ACC112 (cell line): ENCODE measurements at regions not wholly inside any gene's neighbourhood (a gene's known extent, or its start where the extent isn't known, plus 50 kb on each side); places are given as distances from the start of the nearest gene placed in this dataset.

ENCODE experiments used
- H2AFZ ChIP-seq: fragments of 200-600 bp; sonication (generic); one replicate; pipeline ENCODE4 v1.6.0; 2017; ENCODE audit warnings: antibody characterized with exemption, low read length; ENCODE audit not compliant: unreplicated experiment
- H3K27ac ChIP-seq: fragments of 200-600 bp; sonication (generic); 2 replicates; pipeline ENCODE4 v1.5.1; 2014; ENCODE audit warnings: low read depth, mild to moderate bottlenecking, antibody characterized with exemption, low read length, moderate library complexity
- H3K27me3 ChIP-seq: fragments of 200-600 bp; sonication (generic); 2 replicates; pipeline ENCODE4 v1.6.1; 2014; ENCODE audit warnings: mild to moderate bottlenecking, antibody characterized with exemption, low read length, moderate library complexity, mixed read lengths; ENCODE audit not compliant: insufficient read depth
- H3K36me3 ChIP-seq: fragments of 200-600 bp; sonication (generic); 2 replicates; pipeline ENCODE4 v1.6.1; 2016; ENCODE audit warnings: mild to moderate bottlenecking, antibody characterized with exemption, low read length, moderate library complexity, mixed read lengths; ENCODE audit not compliant: insufficient read depth
- H3K4me1 ChIP-seq: fragments of 200-600 bp; sonication (generic); one replicate; pipeline ENCODE4 v1.6.1; 2016; ENCODE audit warnings: low read length, mixed read lengths; ENCODE audit not compliant: insufficient read depth, unreplicated experiment, control insufficient read depth
- H3K4me3 ChIP-seq: fragments of 200-600 bp; sonication (generic); 2 replicates; pipeline ENCODE4 v1.5.1; 2014; ENCODE audit warnings: mild to moderate bottlenecking, low read depth, low read length
- H3K79me2 ChIP-seq: fragments of 200-600 bp; sonication (generic); one replicate; pipeline ENCODE4 v1.6.0; 2016; ENCODE audit warnings: low read length; ENCODE audit not compliant: control insufficient read depth, unreplicated experiment, insufficient read depth

- Histone ChIP-seq H3K27me3 (no peaks in the 10 kb centered on the region), H2AFZ (no peak overlapping the region), H3K4me1 (no peaks in the 10 kb centered on the region), H3K4me3 (no peak overlapping the region), H3K36me3 (no peaks in the 10 kb centered on the region), H3K79me2 (no peaks in the 10 kb centered on the region), H3K27ac (no peak overlapping the region)
Observed at GRCh38 chr18:64893349-64893748, 744.5 kb upstream of the LINC00305 start.

- Histone ChIP-seq H3K27ac (no peak overlapping the region), H2AFZ (no peak overlapping the region), H3K27me3 (no peaks in the 10 kb centered on the region), H3K36me3 (no peaks in the 10 kb centered on the region), H3K79me2 (no peaks in the 10 kb centered on the region), H3K4me3 (no peak overlapping the region), H3K4me1 (no peaks in the 10 kb centered on the region)
Observed at GRCh38 chr18:64888956-64889355, 740.1 kb upstream of the LINC00305 start.

GRCh38 chr18:64886995-64887394 is 738.1 kb upstream of the LINC00305 start:
- Histone ChIP-seq H3K27ac (no peak overlapping the region), H3K27me3 (no peaks in the 10 kb centered on the region), H3K36me3 (no peaks in the 10 kb centered on the region), H3K79me2 (no peaks in the 10 kb centered on the region), H2AFZ (no peak overlapping the region), H3K4me3 (no peak overlapping the region), H3K4me1 (no peaks in the 10 kb centered on the region)

GRCh38 chr18:64882896-64883295 is 734.0 kb upstream of the LINC00305 start:
- no peak overlapping the region for H2AFZ ChIP-seq
- no peak overlapping the region for H3K27ac ChIP-seq
- H3K4me3 ChIP-seq: no peak overlapping the region
- H3K27me3 ChIP-seq: no peaks in the 10 kb centered on the region
- no peaks in the 10 kb centered on the region for H3K4me1 ChIP-seq
- H3K36me3 ChIP-seq: no peaks in the 10 kb centered on the region
- no peaks in the 10 kb centered on the region for H3K79me2 ChIP-seq

GRCh38 chr18:64876833-64877232 is 727.9 kb upstream of the LINC00305 start:
- no peak overlapping the region for H2AFZ ChIP-seq
- H3K4me3 ChIP-seq: no peak overlapping the region
- H3K79me2 ChIP-seq: no peaks in the 10 kb centered on the region

GRCh38 chr18:64872710-64873458 is 724.0 kb upstream of the LINC00305 start:
- H3K4me3 ChIP-seq: no peak overlapping the region

More at GRCh38 chr18:64876833-64877232, 727.9 kb upstream of the LINC00305 start:
- no peaks in the 10 kb centered on the region for H3K4me1 ChIP-seq
- no peaks in the 10 kb centered on the region for H3K36me3 ChIP-seq
- H3K27ac ChIP-seq: no peak overlapping the region
- no peaks in the 10 kb centered on the region for H3K27me3 ChIP-seq

GRCh38 chr18:64854112-64854511 is 705.2 kb upstream of the LINC00305 start:
- no peaks in the 10 kb centered on the region for H3K79me2 ChIP-seq
- no peak overlapping the region for H3K4me3 ChIP-seq
- no peaks in the 10 kb centered on the region for H3K4me1 ChIP-seq
- no peaks in the 10 kb centered on the region for H3K27me3 ChIP-seq
- no peak overlapping the region for H3K27ac ChIP-seq
- H2AFZ ChIP-seq: no peak overlapping the region
- no peaks in the 10 kb centered on the region for H3K36me3 ChIP-seq

More at GRCh38 chr18:64872710-64873458, 724.0 kb upstream of the LINC00305 start:
- no peaks in the 10 kb centered on the region for H3K79me2 ChIP-seq
- no peak overlapping the region for H2AFZ ChIP-seq
- H3K27me3 ChIP-seq: no peaks in the 10 kb centered on the region
- no peaks in the 10 kb centered on the region for H3K36me3 ChIP-seq
- H3K27ac ChIP-seq: no peak overlapping the region
- no peaks in the 10 kb centered on the region for H3K4me1 ChIP-seq

- H3K27ac ChIP-seq: no peak overlapping the region
- no peaks in the 10 kb centered on the region for H3K4me1 ChIP-seq
- H3K79me2 ChIP-seq: no peaks in the 10 kb centered on the region
- no peak overlapping the region for H2AFZ ChIP-seq
- no peaks in the 10 kb centered on the region for H3K27me3 ChIP-seq
- H3K36me3 ChIP-seq: no peaks in the 10 kb centered on the region
- no peak overlapping the region for H3K4me3 ChIP-seq
Observed at GRCh38 chr18:64852281-64852680, 703.4 kb upstream of the LINC00305 start.

GRCh38 chr18:64851726-64852125 is 702.8 kb upstream of the LINC00305 start:
- Histone ChIP-seq H3K4me3 (no peak overlapping the region), H3K79me2 (no peaks in the 10 kb centered on the region), H3K27ac (no peak overlapping the region), H3K27me3 (no peaks in the 10 kb centered on the region), H3K4me1 (no peaks in the 10 kb centered on the region), H2AFZ (no peak overlapping the region), H3K36me3 (no peaks in the 10 kb centered on the region)

GRCh38 chr18:64850791-64851190 is 701.9 kb upstream of the LINC00305 start:
- Histone ChIP-seq H2AFZ (no peak overlapping the region), H3K27ac (no peak overlapping the region)

GRCh38 chr18:64840911-64841701 is 692.2 kb upstream of the LINC00305 start:
- Histone ChIP-seq H3K4me3 (no peak overlapping the region), H3K27me3 (no peaks in the 10 kb centered on the region), H2AFZ (no peak overlapping the region), H3K36me3 (no peaks in the 10 kb centered on the region), H3K27ac (no peak overlapping the region), H3K4me1 (no peaks in the 10 kb centered on the region), H3K79me2 (no peaks in the 10 kb centered on the region)

More at GRCh38 chr18:64850791-64851190, 701.9 kb upstream of the LINC00305 start:
- Histone ChIP-seq H3K27me3 (no peaks in the 10 kb centered on the region), H3K4me1 (no peaks in the 10 kb centered on the region), H3K79me2 (no peaks in the 10 kb centered on the region), H3K36me3 (no peaks in the 10 kb centered on the region), H3K4me3 (no peak overlapping the region)
